Choroid plexus epithelial cell (primary cell): ENCODE measurements at regions not wholly inside any gene's neighbourhood (a gene's known extent, or its start where the extent isn't known, plus 50 kb on each side); places are given as distances from the start of the nearest gene placed in this dataset.

Source experiments
- DNase-seq: peaks from one replicate; pipeline ENCODE4 v3.0.0-alpha.2; 2010; ENCODE audit warnings: low read depth
- H3K4me3 ChIP-seq: 2 replicates; pipeline ENCODE4 v1.5.1; 2011; ENCODE audit warnings: low read depth, mild to moderate bottlenecking, control low read depth, low read length, moderate library complexity
- CTCF ChIP-seq: conservative IDR thresholded peaks from 2 replicates; pipeline ENCODE4 v1.5.1; 2011; ENCODE audit warnings: low read depth, mild to moderate bottlenecking, control low read depth, inconsistent platforms, low read length, moderate library complexity

- H3K4me3 ChIP-seq, result no peak overlapping the region
- no peak for TF ChIP-seq CTCF
- DNase-seq, result no peak
Measured at GRCh38 chr4:81914623-81915022, 442.9 kb upstream of the RASGEF1B start.

GRCh38 chr4:81913427-81913879, 441.7 kb upstream of the RASGEF1B start:
- peak; percentile 42 for TF ChIP-seq CTCF
- DNase-seq, result peak; percentile 21

GRCh38 chr4:81912376-81913030, 440.8 kb upstream of the RASGEF1B start:
- no peak for TF ChIP-seq CTCF
- DNase-seq, result no peak
- no peak overlapping the region for H3K4me3 ChIP-seq

More at GRCh38 chr4:81913427-81913879, 441.7 kb upstream of the RASGEF1B start:
- H3K4me3 ChIP-seq, result no peak overlapping the region

- H3K4me3 ChIP-seq, result no peak overlapping the region
- no peak for TF ChIP-seq CTCF
Measured at GRCh38 chr4:81906905-81907304, 435.2 kb upstream of the RASGEF1B start.

GRCh38 chr4:81905971-81906370, 434.3 kb upstream of the RASGEF1B start:
- TF ChIP-seq CTCF, result no peak
- DNase-seq, result no peak
- H3K4me3 ChIP-seq, result no peak overlapping the region

More at GRCh38 chr4:81906905-81907304, 435.2 kb upstream of the RASGEF1B start:
- no peak for DNase-seq

- TF ChIP-seq CTCF, result no peak
- H3K4me3 ChIP-seq, result no peak overlapping the region
- no peak for DNase-seq
Measured at GRCh38 chr4:81904121-81904520, 432.4 kb upstream of the RASGEF1B start.

GRCh38 chr4:81903212-81903611, 431.5 kb upstream of the RASGEF1B start:
- H3K4me3 ChIP-seq, result no peak overlapping the region
- no peak for TF ChIP-seq CTCF
- DNase-seq, result no peak
